OCI-LY3 (cell line): ENCODE measurements at regions not wholly inside any gene's neighbourhood (a gene's known extent, or its start where the extent isn't known, plus 50 kb on each side); places are given as distances from the start of the nearest gene placed in this dataset.

Source experiments
- H2AFZ ChIP-seq: fragments of 200-600, 300-600 bp; shearing (Covaris generic); 2 replicates; pipeline ENCODE4 v1.6.0; 2014; ENCODE audit warnings: antibody characterized with exemption, low read depth, low read length
- H3K27ac ChIP-seq: fragments of 200-600, 300-600 bp; sonication (generic); 2 replicates; pipeline ENCODE4 v1.5.1; 2014; ENCODE audit warnings: mild to moderate bottlenecking, low read length, moderate library complexity, mixed read lengths
- H3K27me3 ChIP-seq: fragments of 200-600, 300-600 bp; sonication (generic); 2 replicates; pipeline ENCODE4 v1.6.1; 2014; ENCODE audit warnings: low read depth, low read length, mixed read lengths
- H3K36me3 ChIP-seq: fragments of 200-600, 300-600 bp; sonication (generic); replicated peaks from 2 replicates; pipeline ENCODE3; 2014; ENCODE audit warnings: low read depth, low read length, mixed read lengths
- H3K4me1 ChIP-seq: fragments of 300-600, 200-600 bp; sonication (generic); 2 replicates; pipeline ENCODE4 v1.6.1; 2014; ENCODE audit warnings: low read length, mixed read lengths
- H3K4me2 ChIP-seq: fragments of 200-600, 300-600 bp; sonication (generic); 2 replicates; pipeline ENCODE4 v1.6.1; 2014; ENCODE audit warnings: low read length, mixed read lengths
- H3K4me3 ChIP-seq: fragments of 300-600, 200-600 bp; sonication (generic); 2 replicates; pipeline ENCODE4 v1.5.1; 2014; ENCODE audit warnings: antibody characterized with exemption, mild to moderate bottlenecking, low read length, moderate library complexity
- H3K79me2 ChIP-seq: fragments of 300-600, 200-600 bp; shearing (Covaris generic); 2 replicates; pipeline ENCODE4 v1.6.1; 2014; ENCODE audit warnings: mild to moderate bottlenecking, low read length, mixed read lengths
- H3K9ac ChIP-seq: fragments of 300-600, 200-600 bp; shearing (Covaris generic); 2 replicates; pipeline ENCODE4 v1.6.0; 2014; ENCODE audit warnings: mild to moderate bottlenecking, low read length, moderate library complexity
- H3K9me3 ChIP-seq: fragments of 200-600, 300-600 bp; shearing (Covaris generic); 2 replicates; pipeline ENCODE4 v1.6.1; 2014; ENCODE audit warnings: low read length, mixed read lengths; ENCODE audit not compliant: insufficient read depth
- H4K20me1 ChIP-seq: fragments of 200-600, 300-600 bp; sonication (generic); 2 replicates; pipeline ENCODE4 v1.6.1; 2016; ENCODE audit warnings: low read length, mixed read lengths; ENCODE audit not compliant: insufficient read depth
- CTCF ChIP-seq: fragments of 200-600, 300-600 bp; sonication (generic); IDR thresholded peaks from 2 replicates; pipeline ENCODE4 v1.5.1; 2014; ENCODE audit warnings: antibody characterized with exemption, low read length, low read depth
- EZH2phosphoT487 ChIP-seq: fragments of 200-600 bp; shearing (Covaris generic); IDR thresholded peaks from 2 replicates; pipeline ENCODE4 v1.6.1; 2018; ENCODE audit warnings: antibody characterized with exemption, mixed run types, low read depth

DNA sequence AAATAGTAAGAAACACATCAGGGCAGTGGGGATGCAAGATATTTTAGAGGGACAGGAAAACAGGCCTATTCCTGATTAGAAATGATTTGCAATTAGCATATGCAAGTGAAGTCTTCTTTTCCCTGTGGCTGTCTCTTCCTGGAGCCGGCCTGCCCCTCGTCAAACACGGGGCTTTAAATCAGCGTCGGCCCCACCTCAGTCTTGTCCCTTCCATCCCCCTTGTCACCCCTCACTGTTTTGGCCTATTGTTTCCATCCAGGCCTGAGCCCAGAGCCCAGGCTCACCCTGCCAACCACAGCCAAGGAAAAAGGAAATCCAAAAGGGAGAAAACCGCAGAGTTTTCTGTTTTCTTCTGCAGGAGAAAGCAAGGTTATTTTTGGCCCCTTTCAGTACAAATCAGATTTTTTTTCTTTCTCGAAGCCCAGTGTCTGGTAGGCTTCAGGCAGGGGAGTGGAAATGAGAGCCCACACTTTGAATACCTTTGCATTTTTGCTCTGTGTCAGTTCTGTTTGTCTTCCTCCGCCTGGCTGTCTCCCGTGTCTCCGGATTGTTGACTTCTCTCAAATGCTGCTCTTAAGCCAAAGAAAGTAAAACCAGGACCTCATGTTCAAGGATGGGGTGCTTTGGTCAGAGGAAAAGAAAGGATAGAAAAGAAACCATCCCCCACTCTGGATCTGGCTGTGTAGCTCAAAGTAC, 399.9 kb upstream of the CDH11 start:
- H3K4me1 ChIP-seq = no peaks in the 10 kb centered on the region
- H2AFZ ChIP-seq = no peak overlapping the region
- no peak overlapping the region for H3K4me2 ChIP-seq
- H3K27me3 ChIP-seq = no peaks in the 10 kb centered on the region
- no peak for TF ChIP-seq CTCF
- TF ChIP-seq EZH2phosphoT487 = no peak
- H3K36me3 ChIP-seq = no peaks in the 10 kb centered on the region
- no peaks in the 10 kb centered on the region for H3K79me2 ChIP-seq
- H3K9ac ChIP-seq = no peak overlapping the region
- H3K9me3 ChIP-seq = no peaks in the 10 kb centered on the region
- no peak overlapping the region for H3K4me3 ChIP-seq
- H4K20me1 ChIP-seq = 0 out of 2 replicates have a peak, but pooled peaks cover 2% of the 10 kb centered on the region
- no peak overlapping the region for H3K27ac ChIP-seq

GRCh38 chr16:65519402-65519801, 397.5 kb upstream of the CDH11 start:
- Histone ChIP-seq H3K4me2 (no peak overlapping the region), H3K27ac (no peak overlapping the region), H2AFZ (no peak overlapping the region), H3K79me2 (no peaks in the 10 kb centered on the region), H3K4me1 (no peaks in the 10 kb centered on the region), H4K20me1 (0 out of 2 replicates have a peak, but pooled peaks cover 2% of the 10 kb centered on the region), H3K27me3 (no peaks in the 10 kb centered on the region), H3K9me3 (no peaks in the 10 kb centered on the region), H3K36me3 (no peaks in the 10 kb centered on the region), H3K9ac (no peak overlapping the region), H3K4me3 (no peak overlapping the region)
- no peak for TF ChIP-seq CTCF
- no peak for TF ChIP-seq EZH2phosphoT487

- H3K4me3 ChIP-seq = no peak overlapping the region
- no peaks in the 10 kb centered on the region for H3K79me2 ChIP-seq
- no peaks in the 10 kb centered on the region for H3K27me3 ChIP-seq
- no peak overlapping the region for H3K27ac ChIP-seq
- no peak overlapping the region for H3K9ac ChIP-seq
- H3K36me3 ChIP-seq = no peaks in the 10 kb centered on the region
- H3K4me2 ChIP-seq = no peak overlapping the region
- H3K4me1 ChIP-seq = no peaks in the 10 kb centered on the region
- 0 out of 2 replicates have a peak, but pooled peaks cover 2% of the 10 kb centered on the region for H4K20me1 ChIP-seq
- H2AFZ ChIP-seq = no peak overlapping the region
- no peaks in the 10 kb centered on the region for H3K9me3 ChIP-seq
- no peak for TF ChIP-seq CTCF
- no peak for TF ChIP-seq EZH2phosphoT487
These were observed 393.3 kb upstream of the CDH11 start for GRCh38 chr16:65515193-65515592.

GRCh38 chr16:65510850-65511249, 389.0 kb upstream of the CDH11 start:
- Histone ChIP-seq H3K36me3 (no peaks in the 10 kb centered on the region), H3K9ac (no peak overlapping the region), H4K20me1 (no peaks in the 10 kb centered on the region), H3K27me3 (no peaks in the 10 kb centered on the region), H2AFZ (no peak overlapping the region), H3K27ac (no peak overlapping the region), H3K79me2 (no peaks in the 10 kb centered on the region), H3K4me3 (no peak overlapping the region), H3K4me2 (no peak overlapping the region), H3K9me3 (no peaks in the 10 kb centered on the region), H3K4me1 (no peaks in the 10 kb centered on the region)
- TF ChIP-seq EZH2phosphoT487 (no peak), CTCF (no peak)
